Skeletal muscle cell (primary cell): ENCODE measurements at regions not wholly inside any gene's neighbourhood (a gene's known extent, or its start where the extent isn't known, plus 50 kb on each side); places are given as distances from the start of the nearest gene placed in this dataset.

ENCODE experiments used
- DNase-seq: peaks from one replicate; pipeline ENCODE4 v3.0.0-alpha.2; 2010; ENCODE audit warnings: low read depth
- H3K4me3 ChIP-seq: 2 replicates; pipeline ENCODE4 v1.5.1; 2011; ENCODE audit warnings: low read depth, mild to moderate bottlenecking, control low read depth, low read length, moderate library complexity

DNA sequence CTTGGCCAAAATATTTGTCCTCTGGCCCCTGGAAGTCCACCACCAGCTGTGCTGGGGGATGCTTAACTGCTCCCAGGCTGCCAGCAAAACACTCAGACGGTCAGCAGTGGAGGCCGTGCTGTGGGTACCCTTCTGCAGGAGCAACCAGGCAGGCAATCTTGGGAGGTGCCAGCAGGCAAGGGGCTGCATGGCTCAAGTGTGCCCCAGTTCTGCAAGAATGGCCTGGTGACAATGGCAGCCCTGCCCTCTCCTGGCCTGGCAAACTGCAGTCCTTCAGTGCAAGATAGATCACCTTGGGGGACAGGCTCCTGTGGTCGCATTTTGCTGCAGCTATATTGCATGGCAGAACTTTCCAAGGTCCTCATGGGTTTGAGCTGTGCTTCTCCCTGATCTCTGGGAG is 728.3 kb downstream of the TMTC2 start:
- DNase-seq = no peak
- no peak overlapping the region for H3K4me3 ChIP-seq

DNA sequence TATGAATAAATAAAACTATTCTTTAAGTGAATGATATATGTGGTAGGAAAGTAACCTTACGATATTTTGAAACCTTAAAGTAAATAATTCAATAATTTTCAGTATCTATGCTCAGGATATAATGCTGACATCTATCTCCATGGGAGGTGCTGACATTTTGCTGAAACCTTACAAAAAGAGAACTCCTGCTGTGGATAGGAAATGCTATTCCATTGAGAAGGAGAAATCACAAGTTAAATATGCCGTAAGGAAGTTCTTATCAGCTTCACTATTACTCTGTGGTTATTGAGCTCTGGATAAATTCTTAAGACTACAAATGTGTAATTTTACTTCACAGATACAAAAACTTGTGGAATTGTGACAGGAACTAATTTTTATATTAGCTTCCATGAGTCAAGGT is 722.1 kb downstream of the TMTC2 start:
- DNase-seq = no peak
- H3K4me3 ChIP-seq = no peak overlapping the region

DNA sequence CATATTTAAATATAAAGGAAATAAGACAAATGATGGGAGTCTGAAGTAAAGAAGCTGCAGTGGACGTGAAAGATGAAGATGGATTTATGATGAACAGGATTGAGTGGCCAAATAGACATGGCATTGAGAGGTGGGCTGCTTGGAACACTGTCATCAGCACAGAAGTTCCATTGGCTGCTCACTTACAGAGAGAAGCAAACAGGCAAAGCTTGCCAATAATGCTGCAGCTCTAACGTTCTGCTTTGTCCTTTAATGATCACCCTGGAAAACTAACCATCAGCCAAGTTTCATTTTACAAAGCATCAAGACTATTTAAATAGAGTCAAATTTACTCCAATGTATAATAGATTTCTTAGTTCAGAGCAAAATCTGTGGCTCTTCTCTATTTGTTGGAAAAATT is 721.4 kb downstream of the TMTC2 start:
- no peak for DNase-seq
- H3K4me3 ChIP-seq = no peak overlapping the region

DNA sequence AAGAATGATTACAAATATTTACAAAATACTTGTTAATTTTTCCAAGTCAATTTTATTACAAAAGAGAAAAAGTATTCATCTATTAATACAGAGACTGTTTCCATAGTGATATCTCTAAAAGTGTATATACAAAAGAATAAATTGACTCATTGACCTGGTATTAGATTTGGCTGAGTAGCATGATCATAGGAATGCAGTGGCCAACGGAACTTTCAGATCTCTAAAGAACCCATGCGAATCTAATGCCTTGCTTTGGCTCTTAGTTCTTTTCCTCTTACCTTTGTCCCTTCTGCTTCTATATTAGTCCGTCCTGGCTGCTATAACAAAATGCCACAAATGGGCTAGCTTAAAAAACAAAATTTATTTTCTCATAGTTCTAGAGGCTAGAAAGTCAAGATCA is 717.8 kb downstream of the TMTC2 start:
- H3K4me3 ChIP-seq = no peak overlapping the region
- no peak for DNase-seq

DNA sequence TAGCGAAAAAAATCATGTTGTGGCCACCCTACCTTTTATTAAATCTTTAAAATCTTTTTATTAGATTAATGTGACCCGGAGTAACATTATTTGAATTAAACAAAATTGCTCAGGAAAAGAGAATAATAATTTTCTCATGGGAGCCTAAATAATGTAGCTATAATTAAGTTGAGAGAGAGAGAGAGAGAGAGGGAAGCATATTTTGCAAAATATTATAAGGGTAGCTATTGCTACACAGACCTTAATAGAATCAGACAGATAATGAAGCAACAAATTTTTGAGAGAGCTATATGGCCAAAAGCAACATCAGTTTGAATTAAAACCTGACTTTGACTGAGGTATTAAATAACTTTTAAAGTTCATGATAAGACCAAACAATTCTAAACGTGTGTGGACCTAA is 703.5 kb downstream of the TMTC2 start:
- no peak for DNase-seq
- no peak overlapping the region for H3K4me3 ChIP-seq

DNA sequence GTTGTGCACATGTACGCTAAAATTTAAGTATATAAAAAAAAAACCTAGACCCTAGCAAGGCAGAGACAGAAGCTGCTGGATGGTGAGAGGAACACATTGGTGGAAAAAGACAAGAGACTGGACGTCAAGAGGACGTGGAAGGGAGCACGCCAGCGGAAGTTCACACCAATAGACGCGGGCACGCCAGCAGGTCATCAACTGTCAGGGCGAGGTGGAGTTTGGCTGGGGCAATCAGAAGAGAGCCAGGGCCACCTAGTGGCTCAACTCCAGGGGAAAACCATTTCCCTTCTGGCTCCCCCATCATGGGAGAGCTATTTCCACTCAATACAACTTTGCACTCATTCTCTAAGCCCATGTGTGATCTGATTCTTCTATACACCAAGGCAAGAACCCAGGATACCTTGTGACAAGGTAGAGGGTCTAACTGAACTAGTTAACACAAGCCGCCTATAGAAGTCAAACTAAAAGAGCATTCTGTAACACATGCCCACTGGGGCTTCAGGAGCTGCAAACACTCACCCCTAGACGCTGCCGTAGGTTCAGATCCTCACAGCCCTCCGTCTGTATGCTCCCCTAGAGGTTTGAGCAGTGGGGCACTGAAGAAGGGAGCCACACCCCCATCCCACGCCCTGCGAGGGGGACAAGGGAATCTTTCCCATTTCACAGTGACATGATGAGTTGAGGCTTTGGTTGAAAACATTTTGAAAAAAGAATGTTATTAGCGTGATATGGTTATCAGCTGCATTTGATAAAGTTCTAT is 702.7 kb downstream of the TMTC2 start:
- no peak overlapping the region for H3K4me3 ChIP-seq
- DNase-seq = no peak

DNA sequence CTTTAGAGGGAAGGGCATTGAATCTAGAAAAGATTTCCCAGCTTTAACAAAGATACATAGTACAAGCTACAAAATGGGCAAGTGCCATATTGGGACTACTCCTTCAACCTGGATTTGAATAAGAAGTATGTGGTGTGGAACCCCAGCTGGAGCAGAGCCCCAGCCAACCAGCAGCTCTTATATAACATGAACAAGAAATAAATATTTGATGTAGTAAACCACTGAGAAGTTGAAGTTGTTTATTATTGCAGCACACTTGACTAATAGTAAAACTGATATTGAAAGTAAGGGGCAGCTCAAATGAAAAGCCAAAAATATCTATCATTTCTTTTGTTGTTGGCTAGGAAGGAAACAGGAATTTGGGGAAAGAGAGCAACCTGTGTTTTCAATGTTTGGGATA is 701.8 kb downstream of the TMTC2 start:
- H3K4me3 ChIP-seq = no peak overlapping the region
- DNase-seq = no peak

DNA sequence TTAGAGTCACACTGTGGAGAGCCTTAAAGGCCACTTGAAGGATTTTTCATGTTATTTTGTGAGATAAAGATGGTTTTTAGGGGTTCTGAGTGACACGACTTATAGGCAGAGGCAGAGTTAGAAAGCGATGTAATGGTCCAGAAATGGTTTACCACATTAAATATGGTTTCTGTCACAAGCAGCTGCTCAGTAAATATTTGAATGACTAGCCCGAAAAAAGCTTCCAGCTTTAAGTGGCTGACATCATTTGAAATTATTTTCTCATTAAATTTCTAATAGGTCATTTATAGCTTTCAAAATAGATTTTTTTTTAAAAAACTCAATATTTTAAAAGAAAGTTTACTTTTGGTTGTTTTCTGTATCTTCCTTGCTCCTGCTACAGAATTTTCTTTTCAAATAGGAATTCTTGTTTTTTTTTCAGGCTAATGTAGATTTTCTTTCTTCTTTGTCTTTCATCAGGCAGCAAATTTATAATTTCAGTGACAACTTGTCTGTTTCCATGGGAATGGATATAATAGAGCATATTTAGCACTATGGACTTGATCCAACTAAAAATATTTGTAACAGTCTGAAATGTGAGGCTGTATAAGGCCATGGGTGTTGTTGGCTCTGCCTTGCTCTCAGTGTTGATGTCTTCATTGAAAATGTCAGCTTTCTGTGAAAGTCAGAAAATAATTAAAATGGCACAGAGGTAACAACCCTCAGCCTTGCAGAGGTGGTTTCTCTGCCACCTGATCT is 700.0 kb downstream of the TMTC2 start:
- no peak overlapping the region for H3K4me3 ChIP-seq
- no peak for DNase-seq

DNA sequence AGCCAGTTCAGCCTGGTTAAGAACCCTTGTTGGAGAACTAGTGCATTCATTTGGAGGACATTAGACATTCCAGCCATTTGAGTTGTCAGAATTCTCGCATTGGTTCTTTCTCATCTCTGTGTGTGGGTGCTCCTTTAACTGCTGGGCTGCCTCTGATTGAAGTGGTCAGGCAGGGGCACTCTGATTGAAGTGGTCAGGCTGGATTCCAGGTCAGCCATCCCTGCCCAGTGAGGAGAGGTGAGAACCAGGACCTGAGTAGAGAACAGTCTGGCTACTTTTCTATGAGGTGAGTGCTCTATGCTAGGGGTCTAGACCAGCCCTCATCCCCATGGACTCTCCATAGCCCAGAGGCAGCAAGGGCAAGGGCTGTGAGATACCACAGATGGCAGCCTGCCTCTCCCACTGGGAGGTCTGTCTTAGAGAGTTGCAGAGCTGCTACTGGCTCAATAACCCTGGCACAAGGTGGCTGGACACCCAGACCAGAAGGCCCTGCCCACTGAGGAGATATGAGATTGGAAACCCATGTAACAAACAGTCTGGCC is 691.6 kb downstream of the TMTC2 start:
- no peak for DNase-seq
- no peak overlapping the region for H3K4me3 ChIP-seq

DNA sequence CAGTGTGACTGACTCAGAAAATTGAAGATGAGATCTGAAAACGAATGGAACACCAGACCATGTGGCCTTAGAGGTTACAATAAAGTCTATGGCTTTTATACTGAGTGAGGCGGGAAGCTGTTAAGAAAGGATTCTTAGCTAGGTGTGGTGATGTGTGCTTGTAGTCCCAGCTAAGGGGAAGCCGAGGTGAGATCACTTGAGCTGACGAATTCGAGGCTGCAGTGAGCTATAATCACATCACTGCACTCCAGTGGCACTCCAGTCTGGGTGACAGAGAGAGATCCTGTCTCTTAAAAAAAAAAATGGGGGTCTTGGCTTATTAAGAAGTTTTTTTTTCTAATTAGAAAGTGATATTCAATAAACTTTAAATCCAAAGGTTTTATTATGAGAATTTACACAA is 678.6 kb downstream of the TMTC2 start:
- no peak overlapping the region for H3K4me3 ChIP-seq
- no peak for DNase-seq

DNA sequence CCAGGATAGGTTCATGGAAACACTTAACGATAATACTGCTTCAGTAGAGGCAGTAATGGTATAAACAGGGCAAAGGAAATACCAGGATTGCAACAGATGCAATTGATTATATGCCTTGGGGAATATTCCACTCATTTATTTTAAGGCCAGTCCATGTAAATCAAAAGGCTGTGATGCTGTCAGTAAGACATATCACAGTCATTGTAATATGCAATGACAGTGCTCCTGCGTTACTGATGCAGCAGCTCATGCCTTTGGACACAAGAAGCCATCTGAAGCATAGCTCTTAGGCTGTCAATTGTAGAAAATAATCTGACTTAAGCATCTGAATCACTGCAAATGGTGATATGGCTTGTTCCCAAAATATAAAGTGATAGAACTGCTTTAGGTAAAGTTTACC is 674.8 kb downstream of the TMTC2 start:
- DNase-seq = no peak

DNA sequence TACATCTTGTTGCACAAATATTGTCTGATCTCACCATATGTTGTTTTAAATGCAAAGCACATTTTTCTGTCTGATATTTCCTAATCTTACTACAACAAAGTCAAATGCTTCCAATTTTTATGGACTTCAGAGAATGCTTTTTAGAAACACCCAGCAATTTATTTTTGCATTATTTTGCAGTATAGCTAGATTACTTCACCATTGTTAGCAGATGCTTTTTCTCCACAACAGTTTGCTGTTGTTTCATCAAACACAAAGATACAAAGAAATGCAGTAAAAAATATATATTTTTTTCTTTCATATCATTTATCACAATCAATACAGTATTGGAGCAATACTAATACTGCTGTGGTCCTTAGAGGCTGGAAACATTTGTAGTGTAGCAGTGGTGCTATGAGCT is 674.4 kb downstream of the TMTC2 start:
- H3K4me3 ChIP-seq = no peak overlapping the region
- no peak for DNase-seq

More for the DNA sequence above, 674.8 kb downstream of the TMTC2 start:
- H3K4me3 ChIP-seq = no peak overlapping the region

DNA sequence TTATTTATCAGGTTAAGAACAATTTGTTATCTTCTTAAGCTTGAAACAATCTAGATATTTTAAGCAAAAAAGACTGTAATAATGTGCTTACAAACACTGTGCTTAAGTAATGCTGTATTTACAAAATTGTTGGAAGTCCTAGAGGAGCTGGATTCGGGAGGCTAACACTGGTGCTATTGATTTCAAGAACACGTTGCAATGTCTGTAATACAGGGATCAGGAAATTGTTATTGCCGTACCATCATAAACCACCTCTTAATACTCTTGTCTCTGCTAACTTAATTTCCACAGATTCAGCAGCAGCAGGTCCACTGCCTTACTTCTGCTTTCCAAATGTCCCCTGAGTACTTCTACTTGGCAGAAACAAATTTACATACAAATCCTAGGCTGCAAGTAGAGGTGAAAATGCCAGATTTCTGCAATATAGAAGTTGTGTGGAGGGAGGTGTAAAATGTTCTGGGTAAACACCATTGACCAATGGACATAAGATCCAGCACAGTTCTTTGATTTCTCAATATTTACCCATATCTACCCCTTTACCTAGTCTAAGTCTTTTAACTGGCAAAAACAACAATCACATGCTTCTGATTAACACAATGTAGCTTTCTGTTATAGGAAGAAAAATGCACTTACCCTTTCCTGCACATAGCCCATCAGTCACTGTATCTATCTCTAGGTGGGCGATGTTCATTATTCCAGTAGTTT is 663.4 kb downstream of the TMTC2 start:
- no peak overlapping the region for H3K4me3 ChIP-seq

DNA sequence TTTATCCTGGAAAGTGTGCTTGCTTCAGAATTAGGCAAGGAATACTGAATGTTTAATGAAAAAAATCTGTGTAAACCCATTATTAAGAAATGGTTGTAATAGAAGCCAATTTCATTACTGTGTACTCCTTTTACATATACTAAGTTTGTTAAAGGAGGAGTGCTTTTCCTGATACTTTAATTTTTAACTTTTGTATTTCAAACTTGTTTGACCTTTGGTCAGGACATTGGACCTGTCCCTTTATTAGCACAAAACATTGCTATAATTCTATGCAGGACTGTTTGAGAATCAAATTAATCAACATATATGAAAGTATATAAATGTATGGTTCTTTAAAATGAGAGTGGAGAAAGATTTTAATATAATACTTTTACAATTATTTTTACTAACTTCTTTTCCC is 659.6 kb downstream of the TMTC2 start:
- H3K4me3 ChIP-seq = no peak overlapping the region
- DNase-seq = no peak

More for the DNA sequence above, 663.4 kb downstream of the TMTC2 start:
- no peak for DNase-seq

DNA sequence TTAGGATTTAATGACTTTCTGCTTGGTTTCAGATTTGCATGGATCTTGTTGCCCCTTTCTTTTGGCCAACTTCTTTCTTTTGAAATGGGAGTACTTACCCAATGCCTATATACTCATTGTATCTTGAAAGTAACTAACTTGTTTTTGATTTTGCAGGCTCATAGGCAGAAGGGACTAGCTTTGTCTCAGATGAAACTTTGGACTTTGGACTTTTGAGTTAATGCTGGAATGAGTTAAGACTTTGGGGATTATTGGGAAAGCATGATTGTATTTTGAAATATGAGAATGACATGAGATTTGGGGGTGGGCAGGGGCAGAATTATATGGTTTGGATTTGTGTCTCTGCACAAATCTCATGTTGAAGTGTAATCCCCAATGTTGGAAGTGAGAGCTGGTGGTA is 657.1 kb downstream of the TMTC2 start:
- no peak for DNase-seq

DNA sequence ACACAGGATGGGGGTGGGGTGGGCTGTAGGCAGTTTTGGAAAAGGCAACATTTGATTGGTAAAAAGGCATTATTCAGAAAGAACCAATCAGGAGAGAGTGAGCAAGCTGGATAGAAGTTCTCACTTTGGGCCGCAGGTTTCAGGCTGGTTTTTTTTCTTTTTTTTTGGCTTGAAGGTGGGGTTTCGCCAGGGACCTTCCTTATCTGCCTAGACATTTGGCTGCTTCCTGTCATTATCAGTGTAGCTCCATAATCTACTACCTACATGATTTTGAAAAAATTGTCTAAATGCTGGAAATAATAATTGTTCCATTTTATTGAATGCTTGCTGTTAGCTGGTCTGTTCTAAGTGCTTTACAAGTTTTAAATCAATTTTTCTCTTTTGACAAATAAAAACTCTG is 649.0 kb downstream of the TMTC2 start:
- no peak overlapping the region for H3K4me3 ChIP-seq

More for the DNA sequence above, 657.1 kb downstream of the TMTC2 start:
- H3K4me3 ChIP-seq = no peak overlapping the region

DNA sequence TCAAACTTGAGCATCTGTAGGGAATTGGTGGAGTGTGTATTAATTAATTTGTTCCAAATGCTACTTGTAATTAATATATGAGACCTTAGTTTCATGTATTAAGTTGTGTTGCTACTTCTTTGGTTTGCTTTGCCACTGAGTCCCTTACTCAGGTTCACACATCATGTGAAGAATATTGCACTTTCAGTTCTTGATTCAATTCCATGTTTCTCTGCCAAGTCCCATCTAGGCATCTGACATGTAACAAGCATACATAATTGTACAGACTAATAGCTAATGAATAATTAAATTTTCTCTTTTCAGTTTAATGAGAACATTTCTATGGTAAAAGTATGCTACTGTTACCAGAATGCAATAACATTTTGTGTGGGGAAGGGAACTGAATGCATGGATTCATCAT is 640.0 kb downstream of the TMTC2 start:
- no peak for DNase-seq
- no peak overlapping the region for H3K4me3 ChIP-seq

More for the DNA sequence above, 649.0 kb downstream of the TMTC2 start:
- no peak for DNase-seq

DNA sequence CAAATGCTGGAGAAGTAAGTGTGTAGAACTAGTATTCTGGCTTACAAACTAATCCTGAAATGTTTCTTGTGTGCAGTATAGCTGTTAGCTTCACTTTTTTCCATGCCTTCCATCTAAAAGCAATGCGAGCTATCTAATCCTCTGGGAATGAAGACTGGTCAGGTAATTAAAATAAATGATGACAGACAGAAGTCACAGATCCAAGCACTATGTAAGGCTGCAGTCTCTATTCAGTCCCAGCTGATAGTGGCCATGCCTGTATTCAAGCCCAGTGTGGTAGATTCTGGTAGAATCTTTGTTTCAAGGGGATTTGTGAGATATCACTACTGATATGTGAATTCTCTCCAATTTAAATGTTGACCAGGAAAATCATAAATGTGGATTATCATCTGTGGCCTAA is 637.2 kb downstream of the TMTC2 start:
- no peak for DNase-seq
- H3K4me3 ChIP-seq = no peak overlapping the region

DNA sequence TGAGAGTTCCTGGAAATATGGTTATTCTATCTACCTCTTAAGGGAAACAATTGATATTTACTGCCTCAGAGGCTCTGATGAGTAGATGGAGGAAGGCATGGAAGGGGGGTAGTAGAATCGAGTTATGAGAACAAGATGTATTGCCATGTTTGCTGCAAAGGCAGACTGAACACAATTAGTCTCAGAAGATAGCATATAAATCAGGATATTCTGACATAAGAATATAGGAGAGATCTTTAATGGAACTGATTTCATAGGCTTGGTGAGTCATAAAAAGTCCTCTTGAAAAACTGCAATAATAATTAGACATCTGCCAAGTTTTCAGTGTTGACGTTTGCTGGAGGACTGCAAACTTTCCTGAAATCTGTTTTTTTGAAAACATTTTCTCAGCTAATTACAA is 636.1 kb downstream of the TMTC2 start:
- no peak overlapping the region for H3K4me3 ChIP-seq
- no peak for DNase-seq

DNA sequence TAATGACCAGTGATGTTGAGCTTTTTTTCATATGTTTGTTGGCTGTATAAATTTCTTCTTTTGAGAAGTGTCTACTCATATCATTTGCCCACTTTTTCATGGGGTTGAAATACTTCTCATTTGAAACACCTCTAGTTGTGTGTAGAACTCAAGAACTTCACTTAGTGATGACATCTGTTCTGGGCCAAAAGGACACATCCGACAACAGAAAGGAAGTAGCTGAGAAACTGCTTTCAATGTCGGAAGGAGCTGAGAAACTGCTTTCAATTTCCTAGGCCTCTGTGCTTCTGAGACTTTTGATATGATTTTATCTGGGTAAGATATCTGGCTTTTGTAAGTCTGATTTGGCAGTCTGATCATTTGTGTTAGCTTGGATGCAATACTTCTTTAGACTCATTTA is 635.3 kb downstream of the TMTC2 start:
- DNase-seq = no peak

More for the DNA sequence above, 635.3 kb downstream of the TMTC2 start:
- H3K4me3 ChIP-seq = no peak overlapping the region
